ENCODE measurements at regions not wholly inside any gene's neighbourhood (a gene's known extent, or its start where the extent isn't known, plus 50 kb on each side); places are given as distances from the start of the nearest gene placed in this dataset.
"Not testable (repeated sequence)": the region's sequence is repeated elsewhere in the genome, so short reads cannot be mapped to it uniquely, and the experiment has no call there.

- Mint-ChIP-seq H3K9me3 (ENCODE audit: low read depth) (no peaks in the 10 kb centered on the region), H3K27ac (no peak overlapping the region), H3K36me3 (ENCODE audit: low read depth) (no peaks in the 10 kb centered on the region), H3K4me3 (no peak overlapping the region), H3K27me3 (peaks cover 4% of the 10 kb centered on the region), H3K4me1 (no peaks in the 10 kb centered on the region)
- ATAC-seq: no peak
- ChIA-PET CTCF (no interaction called here), POLR2A (no interaction called here)
- no peak for DNase-seq
- intact Hi-C loops (cut with DNase I, micrococcal nuclease): no loop called here
These were observed 173.5 kb upstream of the EPB41L3 start for GRCh38 chr18:5717256-5717655.

- ChIA-PET POLR2A (no interaction called here), CTCF (no interaction called here)
- no peak overlapping the region for H3K4me3 Mint-ChIP-seq
- no peak for ATAC-seq
- H3K27me3 Mint-ChIP-seq: peaks cover 3% of the 10 kb centered on the region
- no peaks in the 10 kb centered on the region for H3K36me3 Mint-ChIP-seq (ENCODE audit: low read depth)
- no peaks in the 10 kb centered on the region for H3K9me3 Mint-ChIP-seq (ENCODE audit: low read depth)
- intact Hi-C loops (cut with DNase I, micrococcal nuclease): no loop called here
- no peaks in the 10 kb centered on the region for H3K4me1 Mint-ChIP-seq
- no peak for DNase-seq
- no peak overlapping the region for H3K27ac Mint-ChIP-seq
These were observed 166.9 kb upstream of the EPB41L3 start for GRCh38 chr18:5710676-5711075.

- ATAC-seq: no peak
- Mint-ChIP-seq H3K27me3 (peaks cover 3% of the 10 kb centered on the region), H3K4me1 (no peaks in the 10 kb centered on the region), H3K36me3 (ENCODE audit: low read depth) (no peaks in the 10 kb centered on the region), H3K9me3 (ENCODE audit: low read depth) (no peaks in the 10 kb centered on the region), H3K27ac (no peak overlapping the region), H3K4me3 (no peak overlapping the region)
- DNase-seq: no peak
- intact Hi-C loops (cut with DNase I, micrococcal nuclease): no loop called here
- POLR2A ChIA-PET: no interaction called here
- CTCF ChIA-PET: no interaction called here
These were observed 166.4 kb upstream of the EPB41L3 start for GRCh38 chr18:5710235-5710634.

- ChIA-PET CTCF (interaction anchor here (0.7 kb wide), 1 partner anchor 663 kb away, joined by 3 read pairs; no protein-coding TSS in a partner anchor), POLR2A (no interaction called here)
- no peaks in the 10 kb centered on the region for H3K36me3 Mint-ChIP-seq (ENCODE audit: low read depth)
- DNase-seq (no peak), ATAC-seq (no peak)
- H3K4me1 Mint-ChIP-seq: no peaks in the 10 kb centered on the region
- H3K9me3 Mint-ChIP-seq (ENCODE audit: low read depth): no peaks in the 10 kb centered on the region
- intact Hi-C loops (cut with DNase I, micrococcal nuclease): no loop called here
- no peak overlapping the region for H3K4me3 Mint-ChIP-seq
- H3K27me3 Mint-ChIP-seq: peaks cover 3% of the 10 kb centered on the region
- H3K27ac Mint-ChIP-seq: no peak overlapping the region
These were observed 165.8 kb upstream of the EPB41L3 start for GRCh38 chr18:5709476-5710095.

- intact Hi-C loops (cut with DNase I, micrococcal nuclease): no loop called here
- CTCF ChIA-PET: no interaction called here
These were observed 163.8 kb upstream of the EPB41L3 start for GRCh38 chr18:5707586-5707985.

GRCh38 chr18:5705393-5705792 lies 161.6 kb upstream of the EPB41L3 start:
- H3K36me3 Mint-ChIP-seq (ENCODE audit: low read depth): no peaks in the 10 kb centered on the region
- H3K4me3 Mint-ChIP-seq: no peak overlapping the region
- H3K27me3 Mint-ChIP-seq: peaks cover 4% of the 10 kb centered on the region
- no peaks in the 10 kb centered on the region for H3K9me3 Mint-ChIP-seq (ENCODE audit: low read depth)
- DNase-seq (no peak), ATAC-seq (no peak)
- no peak overlapping the region for H3K27ac Mint-ChIP-seq
- no peaks in the 10 kb centered on the region for H3K4me1 Mint-ChIP-seq
- CTCF ChIA-PET: no interaction called here
- POLR2A ChIA-PET: no interaction called here
- intact Hi-C loops (cut with DNase I, micrococcal nuclease): no loop called here

More at GRCh38 chr18:5707586-5707985, 163.8 kb upstream of the EPB41L3 start:
- no peak overlapping the region for H3K4me3 Mint-ChIP-seq
- ATAC-seq (no peak), DNase-seq (no peak)
- H3K27me3 Mint-ChIP-seq: peaks cover 6% of the 10 kb centered on the region
- H3K27ac Mint-ChIP-seq: no peak overlapping the region
- no peaks in the 10 kb centered on the region for H3K9me3 Mint-ChIP-seq (ENCODE audit: low read depth)
- no peaks in the 10 kb centered on the region for H3K4me1 Mint-ChIP-seq
- POLR2A ChIA-PET: no interaction called here
- no peaks in the 10 kb centered on the region for H3K36me3 Mint-ChIP-seq (ENCODE audit: low read depth)

GRCh38 chr18:5704847-5705246 lies 161.1 kb upstream of the EPB41L3 start:
- H3K9me3 Mint-ChIP-seq (ENCODE audit: low read depth): no peaks in the 10 kb centered on the region
- ChIA-PET CTCF (no interaction called here), POLR2A (no interaction called here)
- no peaks in the 10 kb centered on the region for H3K4me1 Mint-ChIP-seq
- no peak for DNase-seq
- intact Hi-C loops (cut with DNase I, micrococcal nuclease): no loop called here
- H3K36me3 Mint-ChIP-seq (ENCODE audit: low read depth): no peaks in the 10 kb centered on the region
- H3K27me3 Mint-ChIP-seq: peaks cover 2% of the 10 kb centered on the region
- H3K4me3 Mint-ChIP-seq: no peak overlapping the region
- no peak overlapping the region for H3K27ac Mint-ChIP-seq
- no peak for ATAC-seq

GRCh38 chr18:5702016-5702415 lies 158.2 kb upstream of the EPB41L3 start:
- POLR2A ChIA-PET; DNase-seq; H3K27me3 Mint-ChIP-seq; H3K36me3 Mint-ChIP-seq (ENCODE audit: low read depth); H3K27ac Mint-ChIP-seq; intact Hi-C loops (cut with DNase I, micrococcal nuclease); H3K4me3 Mint-ChIP-seq; H3K9me3 Mint-ChIP-seq (ENCODE audit: low read depth); H3K4me1 Mint-ChIP-seq; ATAC-seq: not testable (repeated sequence)
- CTCF ChIA-PET: interaction anchor here (0.7 kb wide), 1 partner anchor 545 kb away, joined by 3 read pairs; no protein-coding TSS in a partner anchor

- Mint-ChIP-seq H3K4me3 (no peak overlapping the region), H3K9me3 (ENCODE audit: low read depth) (peaks cover 5% of the 10 kb centered on the region), H3K4me1 (no peaks in the 10 kb centered on the region), H3K27me3 (peaks cover 6% of the 10 kb centered on the region), H3K36me3 (ENCODE audit: low read depth) (no peaks in the 10 kb centered on the region), H3K27ac (no peak overlapping the region)
- ATAC-seq: no peak
- POLR2A ChIA-PET: no interaction called here
- intact Hi-C loops (cut with DNase I, micrococcal nuclease): no loop called here
- no peak for DNase-seq
- CTCF ChIA-PET: no interaction called here
These were observed 150.0 kb upstream of the EPB41L3 start for GRCh38 chr18:5693699-5694294.

GRCh38 chr18:5678779-5679406 lies 135.1 kb upstream of the EPB41L3 start:
- H3K27me3 Mint-ChIP-seq: peaks cover 7% of the 10 kb centered on the region

GRCh38 chr18:5678278-5678677 lies 134.5 kb upstream of the EPB41L3 start:
- ChIA-PET CTCF (interaction anchor here (0.6 kb wide), 1 partner anchor 525 kb away, joined by 3 read pairs; no protein-coding TSS in a partner anchor), POLR2A (no interaction called here)
- DNase-seq: no peak
- Mint-ChIP-seq H3K27me3 (peaks cover 7% of the 10 kb centered on the region), H3K27ac (no peak overlapping the region), H3K9me3 (ENCODE audit: low read depth) (no peaks in the 10 kb centered on the region), H3K4me3 (no peak overlapping the region), H3K36me3 (ENCODE audit: low read depth) (no peaks in the 10 kb centered on the region), H3K4me1 (no peaks in the 10 kb centered on the region)
- no peak for ATAC-seq
- intact Hi-C loops (cut with DNase I, micrococcal nuclease): no loop called here

More at GRCh38 chr18:5678779-5679406, 135.1 kb upstream of the EPB41L3 start:
- H3K9me3 Mint-ChIP-seq (ENCODE audit: low read depth): no peaks in the 10 kb centered on the region
- H3K36me3 Mint-ChIP-seq (ENCODE audit: low read depth): no peaks in the 10 kb centered on the region
- ATAC-seq (no peak), DNase-seq (no peak)
- no peaks in the 10 kb centered on the region for H3K4me1 Mint-ChIP-seq
- H3K4me3 Mint-ChIP-seq: no peak overlapping the region
- H3K27ac Mint-ChIP-seq: no peak overlapping the region
- CTCF ChIA-PET: no interaction called here
- intact Hi-C loops (cut with DNase I, micrococcal nuclease): no loop called here
- POLR2A ChIA-PET: no interaction called here

- peaks cover 7% of the 10 kb centered on the region for H3K27me3 Mint-ChIP-seq
- H3K4me1 Mint-ChIP-seq: no peaks in the 10 kb centered on the region
- H3K4me3 Mint-ChIP-seq: no peak overlapping the region
- DNase-seq: no peak
- H3K9me3 Mint-ChIP-seq (ENCODE audit: low read depth): no peaks in the 10 kb centered on the region
- H3K36me3 Mint-ChIP-seq (ENCODE audit: low read depth): no peaks in the 10 kb centered on the region
- POLR2A ChIA-PET: no interaction called here
- CTCF ChIA-PET: no interaction called here
- no peak overlapping the region for H3K27ac Mint-ChIP-seq
- no peak for ATAC-seq
- intact Hi-C loops (cut with DNase I, micrococcal nuclease): no loop called here
These were observed 129.8 kb upstream of the EPB41L3 start for GRCh38 chr18:5673616-5674015.

Data from activated CD4-positive, alpha-beta T cell treated with anti-CD3 and anti-CD28 coated beads for 36 hours (primary cell).